GM12872 (cell line): ENCODE measurements at regions not wholly inside any gene's neighbourhood (a gene's known extent, or its start where the extent isn't known, plus 50 kb on each side); places are given as distances from the start of the nearest gene placed in this dataset.

Source experiments
- CTCF ChIP-seq: IDR thresholded peaks from 3 replicates; pipeline ENCODE4 v1.5.1; 2011; ENCODE audit warnings: low read depth, mild to moderate bottlenecking, low read length, moderate library complexity; ENCODE audit not compliant: insufficient read depth

- no peak for TF ChIP-seq CTCF
These were observed 52.9 kb downstream of the ZBTB9 start for GRCh38 chr6:33507261-33507660.

GRCh38 chr6:33508935-33509926 is 54.9 kb downstream of the ZBTB9 start:
- no peak for TF ChIP-seq CTCF

- TF ChIP-seq CTCF = peak; percentile 46
These were observed 58.8 kb downstream of the ZBTB9 start for GRCh38 chr6:33513213-33513612.

GRCh38 chr6:33516726-33517125 is 62.4 kb downstream of the ZBTB9 start:
- no peak for TF ChIP-seq CTCF

GRCh38 chr6:33521489-33522091 is 58.5 kb downstream of the BAK1 start:
- no peak for TF ChIP-seq CTCF
